ELF-1 (cell line): ENCODE measurements at regions not wholly inside any gene's neighbourhood (a gene's known extent, or its start where the extent isn't known, plus 50 kb on each side); places are given as distances from the start of the nearest gene placed in this dataset.
A peak's percentile ranks its signal among the peaks of the same experiment; 100 is the strongest.

Experiments used
- DNase-seq: peaks from one replicate; pipeline ENCODE4 v3.0.0-alpha.2; 2016; ENCODE audit warnings: low read depth, low spot score

DNA sequence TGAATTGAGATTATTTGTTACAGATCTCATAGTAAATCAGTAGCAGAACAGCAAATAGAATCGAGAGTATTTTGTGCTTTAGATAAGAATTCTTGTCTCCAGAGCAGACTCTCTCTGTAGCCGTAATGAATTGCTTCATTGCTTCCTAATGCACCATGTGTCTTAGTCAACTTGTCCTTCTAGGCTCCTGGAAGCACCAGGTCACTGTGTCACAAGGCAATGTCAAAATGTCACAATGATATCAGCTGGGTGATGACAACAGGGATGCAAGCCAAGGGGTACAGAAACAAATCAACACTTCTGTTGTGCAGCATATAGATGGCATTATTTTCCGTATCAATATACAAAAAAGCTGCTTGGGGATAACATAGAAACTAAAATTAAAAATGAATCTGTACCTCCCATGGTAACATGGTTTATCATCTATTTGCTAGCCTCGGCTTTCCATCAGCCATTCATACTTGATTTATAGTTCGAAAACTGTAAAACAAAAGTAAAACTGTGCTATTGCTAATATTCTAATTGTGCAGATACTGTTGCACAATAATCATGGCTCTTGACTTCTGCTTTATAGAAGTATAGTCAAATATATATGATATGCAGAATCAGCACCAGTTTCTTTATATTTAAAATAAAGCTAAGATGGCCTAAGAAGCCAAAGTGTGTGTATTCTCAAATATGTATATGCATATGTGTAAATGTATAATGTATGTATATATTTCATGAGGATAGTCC, 435.9 kb upstream of the TLE4 start:
- DNase-seq = no peak

DNA sequence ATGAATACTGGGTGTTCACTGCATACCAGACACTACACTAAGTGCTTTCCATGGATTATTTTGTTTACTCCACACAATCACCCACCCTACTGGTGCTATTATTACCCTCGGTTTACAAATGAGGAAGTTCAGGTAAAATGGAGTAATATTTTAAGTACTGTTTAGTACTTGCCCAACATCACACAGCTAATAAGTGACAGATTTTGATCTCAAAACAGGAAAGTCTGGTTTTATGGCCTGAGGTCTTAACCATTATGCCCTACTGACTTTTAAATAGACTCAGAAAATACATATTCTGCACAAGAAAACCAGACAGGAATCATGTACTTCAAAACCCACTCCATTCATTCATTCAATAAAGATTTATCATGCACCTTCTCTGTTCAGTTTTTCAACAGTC, 431.0 kb upstream of the TLE4 start:
- DNase-seq = no peak

DNA sequence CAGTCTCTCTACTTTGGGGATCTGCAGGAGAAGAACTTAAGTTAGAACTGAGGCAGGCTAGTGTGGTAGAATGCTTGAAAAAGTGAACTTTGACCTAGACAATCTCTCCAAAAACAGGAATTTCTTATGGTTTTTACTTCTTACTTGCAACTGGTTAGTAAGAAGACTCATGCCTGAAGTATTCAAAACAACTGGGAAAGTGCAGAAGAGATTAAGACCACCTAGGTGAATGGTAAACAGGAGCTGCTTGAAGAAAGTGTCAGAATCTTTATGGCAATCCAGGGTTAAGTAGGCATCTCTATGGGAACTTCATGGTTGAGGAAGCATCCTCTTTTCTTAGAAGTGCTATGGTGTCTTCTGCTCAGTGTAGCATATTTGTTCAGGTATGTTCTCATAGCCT, 428.6 kb upstream of the TLE4 start:
- no peak for DNase-seq

DNA sequence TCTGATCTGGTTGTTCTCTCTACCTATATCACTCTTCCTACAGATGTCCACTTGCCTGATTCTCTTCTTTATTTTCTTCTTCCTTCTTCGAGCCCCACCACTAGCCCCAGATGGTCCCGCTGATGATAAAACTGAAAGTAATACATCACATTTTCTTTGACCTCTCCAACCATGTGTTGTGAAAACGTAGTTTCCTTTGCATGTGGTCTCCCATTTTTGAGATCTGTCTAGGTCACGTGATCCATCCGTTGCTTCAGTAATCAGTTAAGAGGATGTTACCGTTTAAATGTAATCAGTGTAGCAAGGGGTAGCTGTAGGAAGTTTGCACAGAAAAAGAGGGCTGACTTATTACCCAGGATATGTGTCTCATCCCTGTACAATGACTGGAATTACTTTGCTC, 426.3 kb upstream of the TLE4 start:
- no peak for DNase-seq

DNA sequence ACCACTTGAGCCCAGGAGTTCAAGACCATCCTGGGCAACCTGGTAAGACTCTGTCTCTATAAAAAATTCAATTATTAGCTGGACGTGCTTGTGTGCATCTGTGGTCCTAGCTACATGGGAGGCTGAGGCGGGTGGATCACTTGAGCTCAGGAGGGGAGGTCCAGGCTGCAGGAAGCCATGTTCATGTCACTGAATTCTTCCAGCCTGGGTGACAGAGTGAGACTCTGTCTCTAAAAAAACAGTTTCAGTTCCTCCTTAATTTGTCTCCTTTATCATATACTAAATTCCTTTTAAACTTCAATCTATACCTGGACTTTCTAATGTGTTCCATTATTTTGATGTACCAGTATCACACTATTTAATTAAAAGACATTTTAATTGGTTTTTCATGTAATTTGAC, 422.2 kb upstream of the TLE4 start:
- DNase-seq = no peak

DNA sequence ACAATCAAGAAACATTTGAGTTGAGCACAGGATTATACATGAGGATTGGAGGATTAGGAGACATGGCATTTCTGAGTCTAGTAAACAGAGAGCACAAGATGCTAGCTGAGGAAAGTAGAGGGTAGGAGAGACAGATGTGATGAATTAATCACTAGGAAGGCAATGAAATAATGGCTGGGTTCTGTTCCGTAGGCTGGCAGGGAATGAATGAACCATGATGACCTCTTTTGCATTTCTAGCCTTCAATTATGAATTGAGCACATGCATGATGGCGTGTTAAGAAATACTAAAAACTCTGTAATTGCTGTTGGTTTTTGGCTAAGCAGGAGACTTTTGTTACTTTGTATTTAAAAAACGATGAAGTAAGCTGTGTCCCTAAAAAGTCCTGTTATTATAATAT, 420.0 kb upstream of the TLE4 start:
- no peak for DNase-seq

DNA sequence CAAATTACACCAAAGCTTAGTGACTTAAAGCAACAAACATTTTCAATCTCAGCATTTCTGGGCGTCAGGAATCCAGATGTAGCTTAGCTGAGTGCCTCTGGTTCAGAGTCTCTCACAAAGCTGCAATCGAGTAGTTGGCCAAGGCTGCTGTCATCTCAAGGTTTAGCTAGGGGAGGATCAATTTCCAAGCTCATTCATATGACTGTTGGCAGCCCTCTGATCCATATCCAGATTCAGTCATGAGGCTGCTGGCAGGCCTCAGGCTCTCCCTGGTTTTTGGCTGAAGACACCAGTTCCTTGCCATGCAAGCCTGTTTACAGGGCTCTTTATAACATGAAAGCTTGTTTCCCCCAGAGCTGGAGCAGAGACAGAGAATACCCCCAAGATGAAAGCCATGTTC, 419.5 kb upstream of the TLE4 start:
- DNase-seq = no peak

DNA sequence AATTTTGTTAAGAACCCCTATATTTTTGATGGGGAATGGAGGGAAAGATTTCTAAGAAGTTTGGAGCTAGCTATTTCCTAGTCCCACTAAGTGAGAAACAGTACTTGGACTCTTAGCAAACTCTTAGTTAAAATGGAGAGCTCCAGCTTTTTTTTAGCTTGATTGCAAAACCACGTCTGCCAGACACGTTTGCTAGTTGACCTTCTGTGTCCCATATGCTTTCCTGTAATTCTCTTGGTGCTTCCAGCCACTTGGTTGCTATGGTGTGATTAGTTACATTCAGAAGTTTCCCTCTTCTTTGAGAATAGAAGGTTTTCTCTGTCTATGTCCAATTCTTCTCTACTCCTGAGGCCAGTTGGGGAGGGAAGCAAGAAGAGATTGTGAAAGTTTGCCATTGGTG, 417.0 kb upstream of the TLE4 start:
- DNase-seq = no peak

DNA sequence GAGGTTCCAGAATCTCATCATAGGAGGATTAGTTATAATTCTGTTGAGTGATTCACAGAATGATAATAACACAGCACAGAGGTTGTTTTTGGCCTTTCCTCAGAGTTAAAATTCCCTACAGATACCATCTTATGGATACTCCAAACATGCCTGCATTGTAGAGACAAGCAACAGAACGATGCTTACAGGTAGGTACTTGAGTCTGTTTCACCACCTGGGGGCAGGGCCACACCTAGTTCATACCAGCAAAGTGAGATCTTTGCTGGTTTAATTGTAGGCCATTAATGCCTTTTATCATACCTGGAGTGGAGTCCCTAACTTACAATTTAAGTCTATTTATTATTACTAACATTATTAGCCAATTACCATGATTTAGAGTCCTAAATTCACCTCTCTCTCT, 416.5 kb upstream of the TLE4 start:
- DNase-seq = no peak

DNA sequence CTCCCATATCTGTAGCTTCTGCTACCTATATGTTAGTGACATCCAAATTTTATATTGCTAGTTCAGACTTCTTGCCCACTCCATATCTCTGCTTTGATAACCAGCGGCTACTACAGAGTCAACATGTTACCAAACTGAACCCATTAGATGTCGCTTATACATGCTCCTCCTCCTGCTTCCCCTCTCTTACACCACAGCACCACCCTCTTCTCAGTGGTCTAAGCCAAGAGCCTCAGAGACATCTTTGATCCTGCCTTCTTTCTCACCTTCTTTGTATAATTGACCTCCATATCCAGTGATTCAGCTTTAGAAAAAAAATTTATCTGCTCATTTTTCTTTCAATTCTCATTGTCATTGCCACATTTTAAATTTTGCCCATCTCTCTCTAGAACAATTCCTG, 408.2 kb upstream of the TLE4 start:
- no peak for DNase-seq

DNA sequence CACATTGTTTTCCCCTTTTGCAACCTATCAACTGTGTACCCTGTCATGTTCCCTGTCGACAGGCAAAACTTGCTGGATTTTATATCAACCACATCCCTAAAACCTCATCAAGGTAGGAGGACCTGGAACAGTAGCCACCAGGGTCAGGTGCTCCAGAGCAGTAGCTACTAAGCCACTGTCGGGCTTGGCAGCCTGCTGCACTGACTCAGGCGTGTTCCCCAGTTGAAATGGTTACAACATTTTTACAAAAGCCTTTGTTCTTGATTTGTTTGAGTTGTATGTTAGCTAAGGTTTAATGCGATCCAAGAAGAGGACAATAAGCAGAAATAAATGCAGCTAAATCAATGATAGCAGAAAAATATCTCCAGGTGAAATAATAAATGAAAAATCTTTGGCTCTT, 407.4 kb upstream of the TLE4 start:
- DNase-seq = no peak

DNA sequence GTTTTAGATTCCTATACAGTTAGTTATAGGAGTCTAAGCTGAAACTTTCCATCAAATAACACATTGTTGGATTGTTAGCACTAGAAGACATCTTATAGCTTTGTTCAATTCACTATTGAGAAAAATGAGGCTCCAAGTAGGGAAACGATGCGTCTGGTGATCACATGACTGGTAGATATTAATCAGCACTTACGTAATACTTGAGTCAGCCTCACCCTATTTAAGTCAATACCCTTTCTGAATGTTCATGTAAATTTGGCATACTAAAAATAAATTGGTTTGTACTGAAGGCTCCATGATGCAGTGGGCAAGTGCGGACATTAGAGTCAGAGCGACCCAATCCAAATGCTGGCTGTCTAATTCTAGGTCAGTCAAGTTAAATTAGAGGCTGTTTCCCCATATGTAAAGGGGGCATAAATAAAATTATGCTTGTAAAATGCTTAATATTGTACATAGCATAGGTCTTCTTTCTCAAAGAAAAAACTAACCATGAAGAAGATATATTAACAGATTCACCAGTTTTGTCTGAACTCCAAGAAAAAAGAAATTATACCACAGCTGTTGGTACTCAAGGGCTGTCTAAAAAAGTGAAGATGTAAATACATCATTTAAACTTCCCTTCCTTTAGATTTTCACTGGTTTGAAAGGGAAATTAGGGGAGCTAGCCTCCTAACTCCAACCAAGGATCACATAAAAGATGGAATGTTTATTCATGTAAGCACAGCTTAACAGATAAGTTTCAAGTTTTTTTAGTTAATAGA, 406.6 kb upstream of the TLE4 start:
- DNase-seq = no peak

DNA sequence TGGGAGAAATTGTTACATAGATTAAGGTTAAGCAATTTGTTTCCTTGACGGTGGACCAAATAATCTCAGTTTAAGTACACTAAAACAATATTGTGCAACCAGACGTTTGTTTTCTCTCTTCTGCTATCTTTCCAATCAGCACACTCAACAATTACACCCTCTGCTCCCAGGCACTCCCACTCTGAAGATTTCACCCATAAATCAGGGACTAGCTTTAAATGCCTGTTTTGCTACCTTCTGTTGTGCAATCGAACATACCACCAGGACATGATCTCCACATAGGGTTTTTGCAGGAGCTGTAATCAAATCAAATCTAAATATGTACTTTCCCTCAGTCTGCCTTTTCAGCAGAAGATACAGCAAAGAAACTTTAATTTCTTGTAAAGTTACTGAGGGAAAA, 405.8 kb upstream of the TLE4 start:
- peak; percentile 22 for DNase-seq

DNA sequence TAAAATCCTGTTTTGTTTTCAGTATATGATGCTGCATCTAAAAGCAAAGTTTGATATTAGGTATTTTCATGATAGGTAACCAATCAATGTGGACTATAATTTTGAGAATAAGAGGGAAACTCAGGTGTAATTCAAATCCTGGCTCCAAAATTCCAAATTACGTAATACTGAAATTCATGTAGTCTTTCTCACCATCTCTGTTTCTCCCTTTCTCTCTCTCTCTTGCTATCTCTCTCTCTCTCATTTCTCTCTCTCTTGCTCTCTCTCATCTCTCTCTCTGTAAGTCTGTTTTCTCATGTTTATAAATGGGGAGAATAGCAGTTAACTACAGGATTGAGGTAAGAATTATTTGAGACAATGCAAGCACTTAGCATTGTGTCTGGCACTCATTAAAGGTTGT, 401.1 kb upstream of the TLE4 start:
- no peak for DNase-seq

DNA sequence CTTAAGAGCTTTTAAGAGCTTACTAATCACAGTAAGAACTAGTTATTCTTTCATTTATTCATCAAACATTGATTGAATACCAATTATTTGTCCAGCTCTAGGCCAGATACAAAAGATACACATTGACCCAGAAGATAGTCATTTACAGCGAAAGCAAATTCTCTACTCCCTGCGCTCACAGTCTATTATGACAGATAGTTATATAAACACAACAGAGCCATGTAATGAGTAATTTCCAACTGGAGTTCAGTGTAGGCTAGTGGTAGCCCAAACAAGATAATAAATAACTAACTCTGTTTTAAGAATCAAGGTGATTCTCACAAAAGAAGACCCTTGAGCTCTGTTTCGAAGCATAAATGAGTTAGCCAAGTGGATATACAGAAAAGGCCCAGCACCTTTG, 397.8 kb upstream of the TLE4 start:
- DNase-seq = no peak

DNA sequence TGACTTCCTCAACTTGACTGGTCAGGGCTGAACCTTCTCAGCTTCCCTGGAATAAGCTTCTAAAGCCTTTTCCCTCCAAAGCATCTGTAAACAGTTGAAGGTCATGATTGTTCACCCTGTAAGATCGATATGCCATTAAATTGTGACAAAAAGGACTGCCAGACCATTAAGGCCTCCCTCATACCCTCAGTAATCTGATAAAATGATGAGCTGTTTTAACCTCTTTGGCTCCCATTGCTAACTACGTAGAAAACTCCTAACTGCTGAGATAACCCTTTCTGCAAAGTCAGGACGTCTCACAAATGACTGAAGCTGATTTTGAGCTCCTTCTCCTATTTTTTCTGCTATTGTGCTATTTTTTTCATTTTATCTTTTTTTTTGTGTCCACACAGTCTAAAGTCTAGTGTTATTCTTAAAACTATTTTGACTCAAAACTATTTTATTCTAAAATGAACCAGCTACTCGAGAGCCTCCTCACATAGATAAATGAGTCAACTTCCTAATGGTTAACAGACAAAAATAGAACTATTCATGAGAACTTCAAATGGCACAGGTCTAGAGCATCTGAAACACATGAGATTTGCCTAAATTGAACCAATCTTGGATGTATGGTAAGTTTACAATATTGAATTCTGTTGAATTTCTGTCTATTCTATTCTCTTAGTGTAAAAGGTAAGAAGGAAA, 395.6 kb upstream of the TLE4 start:
- no peak for DNase-seq

DNA sequence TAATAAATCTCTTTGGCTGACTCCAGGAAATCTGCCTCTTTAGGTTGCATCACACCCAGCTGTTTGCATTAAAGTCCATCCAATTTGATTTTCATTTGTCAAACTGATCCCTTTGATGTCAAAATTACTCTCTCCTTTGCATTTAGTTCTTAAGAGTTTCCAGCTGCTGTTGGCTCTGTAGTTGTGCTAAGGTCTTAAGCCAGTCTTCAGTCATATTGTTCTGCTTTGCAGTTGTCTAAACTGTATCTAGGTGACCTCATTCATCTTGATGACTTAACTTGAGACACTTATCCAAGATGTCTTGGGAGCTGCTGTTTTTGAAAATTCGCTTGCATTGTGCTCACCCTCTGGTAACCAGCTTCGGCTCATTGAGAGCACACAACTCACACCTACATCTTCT, 386.9 kb upstream of the TLE4 start:
- no peak for DNase-seq

DNA sequence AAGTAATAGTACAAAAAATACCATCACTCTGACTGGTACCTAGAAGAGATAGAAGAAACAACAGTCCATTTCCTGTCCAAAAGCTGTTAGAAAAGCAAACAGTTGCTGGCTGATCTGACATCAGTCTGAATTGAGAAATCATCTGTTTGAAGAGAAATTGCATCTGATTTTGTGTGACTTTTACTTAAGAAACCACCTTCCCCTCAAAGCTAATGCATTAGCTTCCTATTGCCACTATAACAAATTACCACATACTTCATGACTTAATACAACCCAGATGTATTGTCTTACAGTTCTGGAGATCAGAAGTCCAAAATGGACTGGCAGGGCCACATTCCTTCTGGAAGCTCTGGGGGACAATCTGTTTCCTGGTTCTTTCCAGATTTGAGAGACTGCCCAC, 385.9 kb upstream of the TLE4 start:
- no peak for DNase-seq

DNA sequence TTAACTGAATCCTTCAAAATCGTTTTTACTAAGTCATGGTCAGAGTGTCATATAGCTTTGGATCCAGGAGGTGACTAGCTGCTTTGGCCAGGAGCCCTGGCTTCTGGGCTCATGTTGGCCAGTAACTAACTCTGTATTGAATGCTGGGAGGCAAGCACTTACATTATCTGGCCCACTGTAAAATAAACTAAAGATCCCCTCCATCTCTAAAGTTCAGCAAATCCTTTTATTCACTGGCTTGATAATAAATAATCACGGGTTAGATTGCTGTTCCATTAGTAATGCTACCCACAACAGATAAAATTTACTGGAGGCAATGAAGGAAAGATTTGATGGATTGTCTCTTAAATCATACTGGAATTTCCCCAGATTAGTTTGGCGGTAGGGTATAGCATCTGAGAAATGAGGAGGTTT, 382.2 kb upstream of the TLE4 start:
- DNase-seq = no peak

DNA sequence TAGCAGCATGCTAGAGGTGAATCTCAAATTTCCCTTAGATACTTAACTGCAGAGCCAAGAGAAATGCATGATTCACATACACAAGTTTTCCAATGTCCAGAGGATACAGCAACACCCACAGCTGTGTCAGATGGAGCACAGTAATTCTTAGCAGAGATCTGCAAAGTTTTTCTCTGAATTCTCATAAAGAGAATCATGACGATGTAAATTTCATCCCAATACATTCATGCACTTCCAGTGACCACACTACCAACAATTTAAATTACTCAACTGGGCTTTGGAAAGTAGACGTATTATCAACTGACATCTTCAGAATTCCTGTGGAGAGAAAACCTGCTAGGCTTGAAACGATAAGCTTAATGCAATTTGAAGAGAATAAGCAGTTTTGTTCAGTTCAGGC, 378.8 kb upstream of the TLE4 start:
- DNase-seq = no peak

DNA sequence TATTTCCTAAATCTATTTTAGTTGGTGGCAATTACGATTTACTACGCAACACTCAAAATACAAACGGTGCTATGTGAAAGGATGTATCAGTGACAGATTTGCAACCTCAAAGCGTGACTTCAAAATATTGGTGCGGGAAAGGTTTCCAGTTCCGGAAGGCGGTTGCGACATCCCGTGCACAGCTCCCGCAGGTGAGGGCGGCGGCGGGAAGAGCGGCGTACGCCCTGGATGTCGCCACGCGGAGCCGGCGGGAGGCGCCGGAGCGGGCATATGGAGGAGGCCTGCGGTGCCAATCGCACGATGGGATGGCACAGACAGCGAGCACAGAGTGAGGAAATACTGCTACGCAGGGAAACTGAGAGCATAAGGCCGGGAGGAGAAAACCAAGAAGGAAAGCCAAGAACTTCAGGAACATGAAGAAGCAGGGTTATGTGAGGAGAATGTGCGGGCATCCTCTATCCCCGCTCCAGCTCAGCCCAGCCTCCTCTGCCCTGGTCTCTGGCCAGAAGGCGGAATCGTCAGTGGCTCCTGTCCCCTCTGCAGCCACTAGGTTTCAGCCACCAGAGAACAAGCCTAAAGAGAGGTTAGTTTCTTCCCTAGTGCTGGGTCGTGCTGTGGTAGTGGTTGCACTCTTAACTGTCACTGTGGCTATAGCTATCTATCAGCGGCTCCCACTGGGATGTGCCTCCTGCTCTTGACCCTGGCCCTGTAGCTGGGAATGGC, 378.1 kb upstream of the TLE4 start:
- no peak for DNase-seq

DNA sequence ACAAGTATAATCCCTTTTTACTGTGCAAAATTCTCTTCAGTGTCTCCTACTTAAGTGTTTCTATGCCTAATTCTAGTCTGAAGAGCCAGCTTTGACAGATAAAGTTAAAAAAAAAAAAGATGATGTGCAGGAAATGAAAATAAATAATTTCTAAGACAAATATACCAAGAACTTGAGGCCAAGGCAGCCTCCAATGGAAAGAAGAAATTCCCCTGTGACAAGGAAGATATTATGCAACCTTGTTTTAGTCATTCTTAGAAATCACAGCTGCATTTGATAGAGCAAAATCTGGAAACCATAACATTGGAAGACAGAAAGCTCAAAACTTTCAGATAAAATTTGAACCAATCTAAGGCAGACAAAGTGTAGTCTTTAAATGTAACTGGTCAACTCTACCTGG, 375.9 kb upstream of the TLE4 start:
- no peak for DNase-seq
